Glutamatergic neuron (in vitro differentiated cells): ENCODE measurements at regions not wholly inside any gene's neighbourhood (a gene's known extent, or its start where the extent isn't known, plus 50 kb on each side); places are given as distances from the start of the nearest gene placed in this dataset.
A peak's percentile ranks its signal among the peaks of the same experiment; 100 is the strongest.

ENCODE experiments used
- DNase-seq: peaks from one replicate; pipeline ENCODE4 v3.0.0; 2022
- H3K27ac Mint-ChIP-seq: one replicate; pipeline ENCODE4 v1.8.0; 2020; ENCODE audit warnings: mild to moderate bottlenecking, mixed read lengths, inconsistent platforms; ENCODE audit not compliant: unreplicated experiment
- H3K27me3 Mint-ChIP-seq: one replicate; pipeline ENCODE4 v1.8.0; 2020; ENCODE audit warnings: mild to moderate bottlenecking, moderate library complexity, mixed read lengths, inconsistent platforms; ENCODE audit not compliant: unreplicated experiment
- H3K36me3 Mint-ChIP-seq: one replicate; pipeline ENCODE4 v1.8.0; 2020; ENCODE audit warnings: mild to moderate bottlenecking, mixed read lengths, inconsistent platforms; ENCODE audit not compliant: unreplicated experiment
- H3K4me1 Mint-ChIP-seq: one replicate; pipeline ENCODE4 v1.8.0; 2020; ENCODE audit warnings: mild to moderate bottlenecking, low read depth, mixed read lengths, inconsistent platforms; ENCODE audit not compliant: unreplicated experiment
- H3K4me3 Mint-ChIP-seq: one replicate; pipeline ENCODE4 v1.8.0; 2020; ENCODE audit warnings: mild to moderate bottlenecking, mixed read lengths, inconsistent platforms; ENCODE audit not compliant: unreplicated experiment
- H3K9me3 Mint-ChIP-seq: one replicate; pipeline ENCODE4 v1.8.0; 2020; ENCODE audit warnings: mild to moderate bottlenecking, moderate library complexity, mixed read lengths, inconsistent platforms; ENCODE audit not compliant: unreplicated experiment
- CTCF ChIP-seq: fragments of 200-600 bp; sonication (generic); IDR thresholded peaks from one replicate; pipeline ENCODE4 v1.5.0; 2021; ENCODE audit not compliant: partially characterized antibody, unreplicated experiment

DNA sequence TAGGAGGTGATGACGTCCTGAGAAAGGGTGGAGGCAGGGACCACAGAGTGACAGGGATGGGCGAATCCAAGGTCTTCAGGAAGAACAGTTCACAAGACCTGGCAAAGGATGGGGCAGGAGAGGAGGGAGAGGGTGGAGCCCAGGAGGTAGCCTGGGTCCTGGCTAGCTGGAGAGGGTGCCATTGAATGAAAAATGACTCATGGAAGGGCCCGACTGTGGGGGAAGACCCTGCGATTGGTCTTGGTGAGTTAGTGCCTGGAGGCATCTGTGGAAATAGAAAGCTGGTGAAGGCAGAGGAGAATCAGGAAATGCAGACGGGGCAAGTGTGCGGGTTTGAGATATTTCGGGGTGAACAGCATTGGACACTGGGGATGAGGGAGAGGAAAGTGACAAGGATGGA lies 60.3 kb upstream of the SLC45A1 start:
- TF ChIP-seq CTCF: no peak
- H3K4me3 Mint-ChIP-seq: no peak overlapping the region
- no peaks in the 10 kb centered on the region for H3K9me3 Mint-ChIP-seq
- DNase-seq: no peak
- peaks cover 2% of the 10 kb centered on the region for H3K27me3 Mint-ChIP-seq
- H3K4me1 Mint-ChIP-seq: no peaks in the 10 kb centered on the region
- peaks cover 4% of the 10 kb centered on the region for H3K36me3 Mint-ChIP-seq
- peak overlapping the region; percentile 22 for H3K27ac Mint-ChIP-seq

- no peaks in the 10 kb centered on the region for H3K9me3 Mint-ChIP-seq
- peaks cover under 1% of the 10 kb centered on the region for H3K27me3 Mint-ChIP-seq
- no peak for TF ChIP-seq CTCF
- no peak overlapping the region for H3K4me3 Mint-ChIP-seq
- no peaks in the 10 kb centered on the region for H3K4me1 Mint-ChIP-seq
- DNase-seq: no peak
- H3K36me3 Mint-ChIP-seq: peaks cover 4% of the 10 kb centered on the region
- H3K27ac Mint-ChIP-seq: no peak overlapping the region
Measured at GRCh38 chr1:8256321-8256720, 61.6 kb upstream of the SLC45A1 start.

- Mint-ChIP-seq H3K9me3 (no peaks in the 10 kb centered on the region), H3K4me3 (no peak overlapping the region)
Measured at GRCh38 chr1:8255712-8256111, 62.2 kb upstream of the SLC45A1 start.

DNA sequence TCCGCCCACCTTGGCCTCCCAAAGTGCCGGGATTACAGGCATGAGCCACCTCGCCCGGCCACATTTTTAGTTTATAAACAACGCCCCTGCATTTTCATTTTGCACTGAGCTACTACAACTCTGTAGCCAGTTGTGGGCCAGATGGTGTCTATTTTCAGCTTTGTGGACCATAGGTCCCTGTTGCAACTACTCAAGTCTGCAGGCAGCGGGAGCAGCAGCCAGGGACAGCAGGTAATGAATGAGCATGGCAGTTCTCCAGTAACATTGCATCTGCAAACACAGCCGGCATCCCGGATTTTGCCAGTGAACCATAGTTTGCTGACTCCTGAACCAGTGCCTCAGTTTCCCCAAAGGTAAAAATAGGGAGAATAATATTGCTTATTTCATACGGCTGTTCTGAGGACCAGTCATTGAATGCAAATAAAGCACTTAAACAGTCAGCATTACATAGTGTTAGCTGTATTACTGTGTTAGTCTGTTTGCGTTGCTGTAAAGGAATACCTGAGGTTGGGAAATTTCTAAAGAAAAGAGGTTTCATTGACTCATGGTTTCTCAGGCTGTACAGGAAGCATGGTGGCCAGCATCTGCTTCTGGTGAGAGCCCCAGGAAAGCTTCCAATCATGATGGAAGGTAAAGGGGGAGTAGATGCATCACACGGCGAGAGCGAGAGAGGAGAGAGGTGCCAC lies 65.5 kb upstream of the SLC45A1 start:
- Mint-ChIP-seq H3K4me3 (no peak overlapping the region), H3K9me3 (no peaks in the 10 kb centered on the region), H3K27me3 (peaks cover 2% of the 10 kb centered on the region), H3K27ac (no peak overlapping the region), H3K36me3 (peaks cover 4% of the 10 kb centered on the region), H3K4me1 (no peaks in the 10 kb centered on the region)
- no peak for DNase-seq
- no peak for TF ChIP-seq CTCF

More at GRCh38 chr1:8255712-8256111, 62.2 kb upstream of the SLC45A1 start:
- H3K27ac Mint-ChIP-seq: no peak overlapping the region
- H3K27me3 Mint-ChIP-seq: no peaks in the 10 kb centered on the region
- peaks cover 4% of the 10 kb centered on the region for H3K36me3 Mint-ChIP-seq
- H3K4me1 Mint-ChIP-seq: no peaks in the 10 kb centered on the region
- no peak for DNase-seq
- TF ChIP-seq CTCF: no peak

DNA sequence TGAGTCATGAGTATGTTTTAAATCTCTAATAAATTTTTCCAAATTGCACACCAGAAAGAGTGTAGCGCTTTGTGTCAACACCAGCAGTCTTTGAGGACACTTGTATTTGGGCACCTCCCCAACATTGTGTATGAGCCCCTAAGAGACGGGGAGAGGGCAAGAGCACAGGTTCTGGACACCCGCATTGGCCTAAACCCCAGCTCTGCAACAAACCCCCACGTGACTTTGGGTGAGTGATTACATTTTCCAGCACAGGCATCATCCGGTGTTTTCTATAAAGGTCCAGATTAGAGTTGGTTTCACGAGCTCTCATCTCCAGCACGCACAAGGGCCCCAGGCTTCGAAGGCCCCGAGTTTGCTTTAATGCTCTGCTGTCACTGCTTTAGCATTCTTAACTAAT lies 66.3 kb upstream of the SLC45A1 start:
- Mint-ChIP-seq H3K27me3 (peaks cover 2% of the 10 kb centered on the region), H3K27ac (no peak overlapping the region), H3K4me3 (no peak overlapping the region), H3K9me3 (no peaks in the 10 kb centered on the region), H3K4me1 (no peaks in the 10 kb centered on the region), H3K36me3 (peaks cover 4% of the 10 kb centered on the region)
- DNase-seq: no peak
- no peak for TF ChIP-seq CTCF
